DOHH2 (cell line): ENCODE measurements at regions not wholly inside any gene's neighbourhood (a gene's known extent, or its start where the extent isn't known, plus 50 kb on each side); places are given as distances from the start of the nearest gene placed in this dataset.

ENCODE experiments used
- H3F3A ChIP-seq: fragments of 200-600 bp; sonication (generic), shearing (Covaris generic); 2 replicates; pipeline ENCODE4 v1.6.0; 2016; ENCODE audit warnings: antibody characterized with exemption, mild to moderate bottlenecking; ENCODE audit not compliant: control insufficient read depth, insufficient read depth
- H3K27ac ChIP-seq: fragments of 200-600 bp; sonication (generic); 2 replicates; pipeline ENCODE4 v1.5.1; 2014; ENCODE audit warnings: low read depth, mild to moderate bottlenecking, low read length, moderate library complexity
- H3K27me3 ChIP-seq: fragments of 200-600 bp; sonication (generic); 2 replicates; pipeline ENCODE4 v1.6.1; 2014; ENCODE audit warnings: mild to moderate bottlenecking, low read length, mixed read lengths; ENCODE audit not compliant: control insufficient read depth
- H3K36me3 ChIP-seq: fragments of 200-600 bp; sonication (generic); 2 replicates; pipeline ENCODE4 v1.6.1; 2014; ENCODE audit warnings: mild to moderate bottlenecking, low read length, moderate library complexity, mixed read lengths; ENCODE audit not compliant: control insufficient read depth
- H3K4me1 ChIP-seq: fragments of 200-600 bp; sonication (generic); 2 replicates; pipeline ENCODE4 v1.6.1; 2014; ENCODE audit warnings: mild to moderate bottlenecking, low read length, mixed read lengths; ENCODE audit not compliant: control insufficient read depth
- H3K4me2 ChIP-seq: fragments of 200-600 bp; sonication (generic); 2 replicates; pipeline ENCODE4 v1.6.0; 2014; ENCODE audit warnings: mild to moderate bottlenecking, low read length, moderate library complexity
- H3K4me3 ChIP-seq: fragments of 200-600 bp; sonication (generic); 2 replicates; pipeline ENCODE4 v1.5.1; 2014; ENCODE audit warnings: mild to moderate bottlenecking, low read length, mixed read lengths
- H3K79me2 ChIP-seq: fragments of 200-600 bp; sonication (generic); 2 replicates; pipeline ENCODE4 v1.6.1; 2014; ENCODE audit warnings: mild to moderate bottlenecking, low read length, mixed read lengths; ENCODE audit not compliant: control insufficient read depth
- H3K9me2 ChIP-seq: fragments of 200-600 bp; sonication (generic); replicated peaks from 2 replicates; pipeline ENCODE4 v1.6.1; 2014; ENCODE audit warnings: mild to moderate bottlenecking, low read length, mixed read lengths; ENCODE audit not compliant: control insufficient read depth
- H3K9me3 ChIP-seq: fragments of 200-600 bp; sonication (generic); 2 replicates; pipeline ENCODE4 v1.6.1; 2014; ENCODE audit warnings: antibody characterized with exemption, low read length, mixed read lengths; ENCODE audit not compliant: control insufficient read depth, insufficient read depth
- H4K20me1 ChIP-seq: fragments of 200-600 bp; sonication (generic); 2 replicates; pipeline ENCODE4 v1.6.0; 2014; ENCODE audit warnings: low read depth, mild to moderate bottlenecking, antibody characterized with exemption, low read length, moderate library complexity; ENCODE audit not compliant: control insufficient read depth, insufficient read depth
- EZH2phosphoT487 ChIP-seq: fragments of 200-600 bp; sonication (generic); IDR thresholded peaks from 2 replicates; pipeline ENCODE4 v1.6.1; 2017; ENCODE audit warnings: borderline replicate concordance, mild to moderate bottlenecking, antibody characterized with exemption, low read length, moderate library complexity, mixed read lengths
- TF ChIP-seq, protein P1 (sequence below): fragments of 200-600 bp; sonication (generic); IDR thresholded peaks from one replicate; pipeline ENCODE4 v1.5.1; 2014; ENCODE audit warnings: antibody characterized with exemption, mild to moderate bottlenecking, low read depth, low read length; ENCODE audit not compliant: poor library complexity, severe bottlenecking

- no peaks in the 10 kb centered on the region for H3F3A ChIP-seq
These were observed 1734.7 kb downstream of the SLITRK1 start for GRCh38 chr13:82147526-82147925.

GRCh38 chr13:82136880-82137279 is 1745.4 kb downstream of the SLITRK1 start:
- no peak overlapping the region for H3K4me2 ChIP-seq
- H3K36me3 ChIP-seq, result no peaks in the 10 kb centered on the region
- no peaks in the 10 kb centered on the region for H3K79me2 ChIP-seq
- H3F3A ChIP-seq, result no peaks in the 10 kb centered on the region
- TF ChIP-seq, protein P1, sequence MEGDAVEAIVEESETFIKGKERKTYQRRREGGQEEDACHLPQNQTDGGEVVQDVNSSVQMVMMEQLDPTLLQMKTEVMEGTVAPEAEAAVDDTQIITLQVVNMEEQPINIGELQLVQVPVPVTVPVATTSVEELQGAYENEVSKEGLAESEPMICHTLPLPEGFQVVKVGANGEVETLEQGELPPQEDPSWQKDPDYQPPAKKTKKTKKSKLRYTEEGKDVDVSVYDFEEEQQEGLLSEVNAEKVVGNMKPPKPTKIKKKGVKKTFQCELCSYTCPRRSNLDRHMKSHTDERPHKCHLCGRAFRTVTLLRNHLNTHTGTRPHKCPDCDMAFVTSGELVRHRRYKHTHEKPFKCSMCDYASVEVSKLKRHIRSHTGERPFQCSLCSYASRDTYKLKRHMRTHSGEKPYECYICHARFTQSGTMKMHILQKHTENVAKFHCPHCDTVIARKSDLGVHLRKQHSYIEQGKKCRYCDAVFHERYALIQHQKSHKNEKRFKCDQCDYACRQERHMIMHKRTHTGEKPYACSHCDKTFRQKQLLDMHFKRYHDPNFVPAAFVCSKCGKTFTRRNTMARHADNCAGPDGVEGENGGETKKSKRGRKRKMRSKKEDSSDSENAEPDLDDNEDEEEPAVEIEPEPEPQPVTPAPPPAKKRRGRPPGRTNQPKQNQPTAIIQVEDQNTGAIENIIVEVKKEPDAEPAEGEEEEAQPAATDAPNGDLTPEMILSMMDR, result no peak
- TF ChIP-seq EZH2phosphoT487, result no peak
- no peaks in the 10 kb centered on the region for H3K4me1 ChIP-seq
- no peak overlapping the region for H3K4me3 ChIP-seq
- no peaks in the 10 kb centered on the region for H4K20me1 ChIP-seq
- no peaks in the 10 kb centered on the region for H3K9me2 ChIP-seq
- H3K27ac ChIP-seq, result no peak overlapping the region
- H3K9me3 ChIP-seq, result no peaks in the 10 kb centered on the region
- no peaks in the 10 kb centered on the region for H3K27me3 ChIP-seq

More at GRCh38 chr13:82147526-82147925, 1734.7 kb downstream of the SLITRK1 start:
- Histone ChIP-seq H3K4me2 (no peak overlapping the region), H3K79me2 (no peaks in the 10 kb centered on the region), H3K36me3 (no peaks in the 10 kb centered on the region), H3K9me2 (no peaks in the 10 kb centered on the region), H4K20me1 (no peaks in the 10 kb centered on the region), H3K9me3 (no peaks in the 10 kb centered on the region), H3K27me3 (no peaks in the 10 kb centered on the region), H3K4me1 (no peaks in the 10 kb centered on the region), H3K27ac (no peak overlapping the region), H3K4me3 (no peak overlapping the region)
- TF ChIP-seq, protein P1, result no peak
- no peak for TF ChIP-seq EZH2phosphoT487

DNA sequence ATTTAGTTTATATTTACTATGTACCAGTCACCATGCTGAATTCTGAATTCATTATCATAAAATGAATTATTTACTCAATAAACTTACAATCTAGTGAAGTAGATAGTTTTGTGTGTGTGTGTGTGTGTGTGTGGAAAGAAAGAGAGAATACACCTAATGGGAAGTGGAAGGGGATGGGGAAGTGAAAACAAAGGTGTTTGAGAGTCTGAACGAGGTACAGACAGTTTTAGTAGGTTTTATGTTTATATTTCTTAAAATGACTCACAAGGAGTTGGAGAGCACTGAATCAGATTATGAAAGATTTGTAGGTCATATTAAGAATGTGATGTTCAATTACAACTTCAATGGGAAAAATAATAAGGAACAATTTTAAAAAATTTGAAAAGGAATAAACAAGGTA is 1753.0 kb downstream of the SLITRK1 start:
- Histone ChIP-seq H3F3A (no peaks in the 10 kb centered on the region), H3K9me2 (no peaks in the 10 kb centered on the region), H3K4me1 (no peaks in the 10 kb centered on the region), H3K79me2 (no peaks in the 10 kb centered on the region), H3K27ac (no peak overlapping the region), H3K9me3 (no peaks in the 10 kb centered on the region), H3K27me3 (no peaks in the 10 kb centered on the region), H4K20me1 (no peaks in the 10 kb centered on the region), H3K4me3 (no peak overlapping the region), H3K4me2 (no peak overlapping the region), H3K36me3 (no peaks in the 10 kb centered on the region)
- TF ChIP-seq, protein P1, result no peak
- TF ChIP-seq EZH2phosphoT487, result no peak

DNA sequence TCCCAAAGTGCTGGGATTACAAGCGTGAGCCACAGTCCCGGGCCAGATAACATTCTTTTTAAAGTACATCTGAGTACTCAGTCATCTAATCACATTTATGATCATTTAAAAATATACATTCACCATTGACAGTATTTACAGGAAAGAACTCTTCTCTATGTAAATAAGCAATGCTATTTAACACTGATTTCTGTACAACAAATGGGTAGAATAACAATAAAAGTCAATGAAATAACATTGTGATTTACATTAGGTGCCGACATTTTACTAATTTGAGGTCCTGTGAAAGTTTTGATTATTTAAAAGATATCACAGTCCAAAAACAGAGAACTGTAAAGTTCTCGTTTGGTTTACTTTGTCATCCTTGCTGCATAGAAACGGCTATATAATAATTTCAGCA is 1763.7 kb downstream of the SLITRK1 start:
- Histone ChIP-seq H3K27ac (no peak overlapping the region), H3K36me3 (no peaks in the 10 kb centered on the region), H3K4me3 (no peak overlapping the region), H3F3A (no peaks in the 10 kb centered on the region), H4K20me1 (no peaks in the 10 kb centered on the region), H3K4me2 (no peak overlapping the region), H3K9me2 (no peaks in the 10 kb centered on the region), H3K79me2 (no peaks in the 10 kb centered on the region), H3K9me3 (no peaks in the 10 kb centered on the region), H3K4me1 (no peaks in the 10 kb centered on the region), H3K27me3 (no peaks in the 10 kb centered on the region)
- no peak for TF ChIP-seq EZH2phosphoT487
- TF ChIP-seq, protein P1, result no peak
